Activated naive CD8-positive, alpha-beta T cell treated with anti-CD3 and anti-CD28 coated beads, Interleukin-2, amount 10 ng/mL, durations not matched to agents 7 days and 5 days (primary cell): ENCODE measurements at regions not wholly inside any gene's neighbourhood (a gene's known extent, or its start where the extent isn't known, plus 50 kb on each side); places are given as distances from the start of the nearest gene placed in this dataset.

Experiments
- ATAC-seq: fragments of 150-1000 bp; cut with Tn5 transposase; one replicate; pipeline ENCODE4 v1.10.0; 2021; ENCODE audit warnings: low read depth, moderate library complexity
- POLR2A ChIA-PET: fragments of 350-600 bp; sonication (Branson Sonifier 250); formaldehyde crosslinking; loops from one replicate; lab custom pipeline; 2021; ENCODE audit warnings: antibody characterized with exemption; lab: Charles Lee
- DNase-seq: peaks from one replicate; pipeline ENCODE4 v3.0.0; 2021
- H3K27ac Mint-ChIP-seq: one replicate; pipeline ENCODE4 v1.8.0; 2022; ENCODE audit warnings: mild to moderate bottlenecking, mixed read lengths
- H3K27me3 Mint-ChIP-seq: one replicate; pipeline ENCODE4 v1.8.0; 2022; ENCODE audit warnings: mild to moderate bottlenecking, moderate library complexity, mixed read lengths
- H3K36me3 Mint-ChIP-seq: one replicate; pipeline ENCODE4 v1.8.0; 2021; ENCODE audit warnings: mild to moderate bottlenecking, mixed read lengths
- H3K4me1 Mint-ChIP-seq: one replicate; pipeline ENCODE4 v1.8.0; 2021; ENCODE audit warnings: mixed read lengths
- H3K4me3 Mint-ChIP-seq: one replicate; pipeline ENCODE4 v1.8.0; 2022; ENCODE audit warnings: mild to moderate bottlenecking, moderate library complexity, mixed read lengths
- H3K9me3 Mint-ChIP-seq: one replicate; pipeline ENCODE4 v1.8.0; 2021; ENCODE audit warnings: mixed read lengths

GRCh38 chr1:98342566-98342965 is 319.0 kb upstream of the SNX7 start:
- no peaks in the 10 kb centered on the region for H3K36me3 Mint-ChIP-seq
- no peak overlapping the region for H3K4me3 Mint-ChIP-seq
- POLR2A ChIA-PET = no interaction called here
- H3K9me3 Mint-ChIP-seq = no peaks in the 10 kb centered on the region
- ATAC-seq (no peak), DNase-seq (no peak)
- no peak overlapping the region for H3K27ac Mint-ChIP-seq
- H3K27me3 Mint-ChIP-seq = no peaks in the 10 kb centered on the region
- H3K4me1 Mint-ChIP-seq = no peaks in the 10 kb centered on the region

DNA sequence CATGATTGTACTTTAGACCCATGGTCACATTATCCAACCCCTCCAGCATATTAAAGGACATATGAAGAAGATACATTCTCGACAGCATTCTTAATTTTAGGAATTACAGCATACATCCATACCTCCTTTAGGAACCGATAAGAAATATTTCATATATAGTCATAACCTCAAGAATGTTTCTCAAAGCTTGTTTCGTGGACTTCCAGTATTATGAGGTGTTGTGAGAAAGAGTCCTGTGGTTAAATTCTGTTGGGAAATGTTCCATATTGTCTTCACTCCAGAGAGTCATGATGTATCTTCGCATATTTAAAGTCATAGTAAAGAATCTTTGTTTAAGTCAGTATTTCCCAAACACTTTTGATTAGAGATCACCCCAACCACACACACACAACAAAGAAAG is 321.0 kb upstream of the SNX7 start:
- POLR2A ChIA-PET = no interaction called here
- no peak overlapping the region for H3K4me3 Mint-ChIP-seq
- no peaks in the 10 kb centered on the region for H3K4me1 Mint-ChIP-seq
- H3K27ac Mint-ChIP-seq = no peak overlapping the region
- H3K9me3 Mint-ChIP-seq = no peaks in the 10 kb centered on the region
- H3K27me3 Mint-ChIP-seq = peaks cover under 1% of the 10 kb centered on the region
- no peaks in the 10 kb centered on the region for H3K36me3 Mint-ChIP-seq
- DNase-seq (no peak), ATAC-seq (no peak)

- DNase-seq (no peak), ATAC-seq (no peak)
- POLR2A ChIA-PET = no interaction called here
- no peak overlapping the region for H3K4me3 Mint-ChIP-seq
- H3K27me3 Mint-ChIP-seq = peaks cover 5% of the 10 kb centered on the region
- H3K9me3 Mint-ChIP-seq = no peaks in the 10 kb centered on the region
- H3K4me1 Mint-ChIP-seq = no peaks in the 10 kb centered on the region
- no peak overlapping the region for H3K27ac Mint-ChIP-seq
- H3K36me3 Mint-ChIP-seq = no peaks in the 10 kb centered on the region
Observed at GRCh38 chr1:98336472-98337083, 324.9 kb upstream of the SNX7 start.

GRCh38 chr1:98333936-98334335 is 327.6 kb upstream of the SNX7 start:
- H3K9me3 Mint-ChIP-seq = no peaks in the 10 kb centered on the region
- H3K36me3 Mint-ChIP-seq = no peaks in the 10 kb centered on the region
- no peak overlapping the region for H3K4me3 Mint-ChIP-seq
- peaks cover 5% of the 10 kb centered on the region for H3K27me3 Mint-ChIP-seq
- H3K4me1 Mint-ChIP-seq = no peaks in the 10 kb centered on the region
- DNase-seq (no peak), ATAC-seq (no peak)
- no peak overlapping the region for H3K27ac Mint-ChIP-seq
- POLR2A ChIA-PET = no interaction called here

GRCh38 chr1:98333406-98333805 is 328.1 kb upstream of the SNX7 start:
- Mint-ChIP-seq H3K4me3 (no peak overlapping the region), H3K36me3 (no peaks in the 10 kb centered on the region), H3K4me1 (no peaks in the 10 kb centered on the region), H3K9me3 (no peaks in the 10 kb centered on the region), H3K27me3 (peaks cover 5% of the 10 kb centered on the region), H3K27ac (no peak overlapping the region)
- POLR2A ChIA-PET = no interaction called here
- DNase-seq = no peak
- ATAC-seq = no peak

DNA sequence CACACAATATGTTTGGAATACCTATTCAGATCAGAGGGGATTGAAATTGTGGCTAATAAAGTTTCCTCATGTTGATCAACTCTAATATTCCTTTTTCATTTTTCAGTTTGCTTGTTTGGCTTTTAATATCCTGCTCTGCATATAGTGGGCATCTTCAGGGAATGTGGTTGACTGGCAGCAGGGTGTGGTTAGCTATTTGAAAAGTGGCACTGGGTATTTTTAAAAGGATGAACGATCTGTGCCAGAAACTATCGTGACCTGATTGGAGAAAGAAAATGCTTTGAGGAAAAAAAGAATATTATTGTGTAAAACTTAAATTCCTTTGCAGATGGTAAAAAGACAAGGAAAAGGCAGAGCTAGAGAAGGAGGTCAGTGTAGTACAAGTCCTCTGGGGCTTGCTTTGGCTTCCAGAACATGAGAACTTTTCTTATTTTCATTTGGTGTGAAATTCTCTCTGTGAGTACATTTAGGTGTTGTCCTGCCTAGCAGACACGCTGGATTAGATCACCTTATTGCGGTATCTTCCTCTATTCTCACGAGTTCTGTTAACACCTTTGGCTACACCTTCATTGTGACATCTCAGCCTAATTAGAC is 329.7 kb upstream of the SNX7 start:
- Mint-ChIP-seq H3K4me1 (no peaks in the 10 kb centered on the region), H3K27me3 (peaks cover 5% of the 10 kb centered on the region), H3K4me3 (no peak overlapping the region), H3K9me3 (no peaks in the 10 kb centered on the region), H3K27ac (no peak overlapping the region), H3K36me3 (no peaks in the 10 kb centered on the region)
- ATAC-seq (no peak), DNase-seq (no peak)
- POLR2A ChIA-PET = no interaction called here

DNA sequence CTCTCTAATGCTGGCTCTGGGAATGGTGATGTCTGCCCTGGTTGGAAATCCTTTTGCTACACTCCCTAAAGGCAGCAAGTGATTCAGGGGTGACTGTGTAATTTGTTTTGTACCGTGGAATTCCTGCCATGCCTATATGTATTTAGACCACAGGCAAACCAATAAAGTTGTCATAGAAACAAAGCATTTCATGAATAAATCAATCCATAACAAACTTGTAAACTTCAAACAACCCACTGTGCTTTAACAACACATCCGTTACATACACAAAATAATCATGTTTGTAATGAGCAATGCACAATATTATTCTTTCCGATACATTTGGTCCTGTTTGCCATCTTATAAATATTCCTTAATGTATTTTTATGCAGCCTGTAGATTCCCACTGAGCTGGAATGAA is 330.3 kb upstream of the SNX7 start:
- Mint-ChIP-seq H3K27me3 (peaks cover 5% of the 10 kb centered on the region), H3K27ac (no peak overlapping the region), H3K4me1 (no peaks in the 10 kb centered on the region), H3K36me3 (no peaks in the 10 kb centered on the region), H3K4me3 (no peak overlapping the region), H3K9me3 (no peaks in the 10 kb centered on the region)
- DNase-seq (no peak), ATAC-seq (no peak)
- POLR2A ChIA-PET = no interaction called here

GRCh38 chr1:98330224-98330623 is 331.3 kb upstream of the SNX7 start:
- H3K4me3 Mint-ChIP-seq = no peak overlapping the region
- ATAC-seq = no peak
- no peak overlapping the region for H3K27ac Mint-ChIP-seq
- POLR2A ChIA-PET = no interaction called here
- H3K36me3 Mint-ChIP-seq = no peaks in the 10 kb centered on the region
- no peaks in the 10 kb centered on the region for H3K4me1 Mint-ChIP-seq
- H3K27me3 Mint-ChIP-seq = peaks cover 2% of the 10 kb centered on the region
- H3K9me3 Mint-ChIP-seq = no peaks in the 10 kb centered on the region
- DNase-seq = no peak

DNA sequence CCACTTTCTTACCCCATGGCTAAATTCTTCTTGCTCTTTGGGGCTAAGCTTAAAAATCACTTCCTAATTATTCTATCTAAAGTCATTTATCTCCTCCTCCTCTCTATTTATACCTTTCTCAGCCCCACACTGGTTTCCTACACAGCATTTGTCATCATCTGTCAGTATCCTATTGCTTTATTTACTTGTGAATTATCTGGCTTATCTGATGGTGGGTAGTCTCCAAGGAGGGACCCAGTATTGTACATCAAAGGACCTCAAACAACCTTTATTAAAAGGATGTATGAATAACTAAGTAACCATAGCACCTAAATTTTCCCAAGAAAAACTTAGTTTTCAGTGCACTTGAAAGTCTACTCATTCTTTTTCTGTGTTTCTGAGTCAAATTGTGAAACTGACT is 332.7 kb upstream of the SNX7 start:
- H3K4me1 Mint-ChIP-seq = peaks cover 4% of the 10 kb centered on the region
- H3K4me3 Mint-ChIP-seq = no peak overlapping the region
- H3K36me3 Mint-ChIP-seq = no peaks in the 10 kb centered on the region
- H3K27ac Mint-ChIP-seq = no peak overlapping the region
- no peak for DNase-seq
- no peak for ATAC-seq
- H3K27me3 Mint-ChIP-seq = peaks cover 2% of the 10 kb centered on the region
- POLR2A ChIA-PET = no interaction called here
- no peaks in the 10 kb centered on the region for H3K9me3 Mint-ChIP-seq

DNA sequence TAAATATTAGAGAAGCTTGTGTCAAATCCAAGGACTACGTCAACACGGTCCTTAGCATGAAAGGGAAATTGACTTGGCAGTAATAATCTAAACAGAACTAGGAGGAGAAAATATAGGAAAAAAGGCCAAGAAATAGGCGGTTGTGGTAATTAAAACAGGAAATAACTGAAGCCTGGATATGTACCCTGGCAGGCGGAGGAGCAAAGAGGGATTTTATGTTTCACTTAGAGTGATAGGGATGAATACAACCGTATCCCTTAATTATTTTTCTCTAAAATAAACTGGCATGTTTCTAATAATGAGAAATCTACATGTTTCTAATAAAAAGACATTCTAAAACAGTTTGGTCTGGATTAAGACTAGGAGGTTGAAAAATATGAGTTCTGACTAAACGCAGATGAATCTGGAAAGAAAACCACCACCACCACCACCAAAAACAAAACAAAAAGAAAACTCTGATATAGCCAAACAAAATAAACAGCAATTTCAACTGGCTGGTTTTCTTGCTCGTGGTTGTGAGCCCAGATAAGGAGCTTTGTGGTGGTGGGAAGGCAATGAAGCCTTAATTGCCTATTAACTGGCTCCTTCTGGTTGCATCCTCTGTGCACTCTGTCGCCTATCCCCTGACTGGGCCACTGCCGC is 334.2 kb upstream of the SNX7 start:
- Mint-ChIP-seq H3K4me1 (peaks cover 10% of the 10 kb centered on the region), H3K27ac (no peak overlapping the region), H3K27me3 (no peaks in the 10 kb centered on the region), H3K4me3 (no peak overlapping the region), H3K9me3 (no peaks in the 10 kb centered on the region), H3K36me3 (no peaks in the 10 kb centered on the region)
- no peak for ATAC-seq
- DNase-seq = no peak
- POLR2A ChIA-PET = no interaction called here

DNA sequence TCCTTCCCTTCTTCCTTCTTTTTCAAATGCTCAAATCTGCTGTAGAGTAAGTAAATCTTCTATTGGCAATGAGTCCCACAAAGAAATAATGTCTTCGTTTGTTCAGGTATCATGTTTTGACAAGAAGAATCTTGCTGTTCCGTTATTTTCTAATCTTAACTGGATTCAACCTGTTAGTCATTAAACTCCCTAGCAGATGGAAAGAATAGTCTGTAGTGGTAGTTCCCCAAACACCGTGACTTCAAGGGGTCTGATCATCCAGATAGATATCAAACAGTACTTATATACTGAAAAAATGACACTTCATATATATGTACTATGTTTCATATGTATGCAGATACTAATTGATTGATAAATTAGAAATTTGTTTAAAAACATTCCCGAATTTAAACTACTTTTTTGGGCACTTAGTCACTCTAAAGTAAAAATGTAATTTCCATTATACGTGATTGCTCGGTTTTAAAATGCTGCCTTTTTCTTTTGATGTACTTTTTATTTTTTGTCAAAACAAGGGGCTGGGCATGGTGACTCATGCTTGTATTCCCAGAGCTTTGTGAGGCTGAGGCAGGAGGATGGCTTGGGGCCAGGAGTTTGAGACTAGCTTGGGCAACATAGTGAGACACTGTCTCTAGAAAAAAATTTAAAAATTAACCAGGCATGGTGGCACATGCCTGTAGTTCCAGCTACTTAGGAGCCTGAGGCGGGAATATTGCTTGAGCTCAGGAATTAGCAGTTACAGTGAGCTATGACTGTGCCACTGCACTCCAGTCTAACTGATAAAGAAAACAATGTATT is 335.7 kb upstream of the SNX7 start:
- H3K36me3 Mint-ChIP-seq = no peaks in the 10 kb centered on the region
- ATAC-seq (no peak), DNase-seq (no peak)
- no peaks in the 10 kb centered on the region for H3K27me3 Mint-ChIP-seq
- no peak overlapping the region for H3K27ac Mint-ChIP-seq
- POLR2A ChIA-PET = no interaction called here
- peaks cover 10% of the 10 kb centered on the region for H3K4me1 Mint-ChIP-seq
- H3K9me3 Mint-ChIP-seq = no peaks in the 10 kb centered on the region
- no peak overlapping the region for H3K4me3 Mint-ChIP-seq

DNA sequence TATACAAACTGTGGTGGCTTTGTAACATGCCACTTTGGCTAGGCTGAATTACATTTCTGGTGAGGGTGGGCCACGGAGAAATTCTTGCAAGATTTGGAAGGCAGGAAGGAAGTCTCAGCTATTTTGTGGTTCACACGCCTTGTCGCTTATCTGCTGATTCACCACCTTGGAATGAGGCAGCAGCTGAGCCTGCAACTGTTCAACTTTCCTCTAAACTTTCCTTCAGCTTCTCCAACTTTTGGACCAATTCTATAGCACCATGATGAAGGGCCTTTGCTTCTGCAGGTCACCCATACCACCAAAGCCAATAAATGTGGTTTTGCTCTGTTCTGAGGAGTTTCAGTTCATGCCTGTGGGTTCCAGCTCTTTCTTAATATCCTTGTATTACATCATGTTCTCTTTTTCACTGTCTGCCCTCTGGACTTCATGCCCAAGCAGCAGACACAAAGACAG is 337.6 kb upstream of the SNX7 start:
- H3K27ac Mint-ChIP-seq = no peak overlapping the region
- no peaks in the 10 kb centered on the region for H3K9me3 Mint-ChIP-seq
- no peak for DNase-seq
- POLR2A ChIA-PET = no interaction called here
- ATAC-seq = peak; percentile 67
- no peaks in the 10 kb centered on the region for H3K36me3 Mint-ChIP-seq
- peaks cover 4% of the 10 kb centered on the region for H3K27me3 Mint-ChIP-seq
- H3K4me3 Mint-ChIP-seq = peak overlapping the region; percentile 47
- peaks cover 10% of the 10 kb centered on the region for H3K4me1 Mint-ChIP-seq

DNA sequence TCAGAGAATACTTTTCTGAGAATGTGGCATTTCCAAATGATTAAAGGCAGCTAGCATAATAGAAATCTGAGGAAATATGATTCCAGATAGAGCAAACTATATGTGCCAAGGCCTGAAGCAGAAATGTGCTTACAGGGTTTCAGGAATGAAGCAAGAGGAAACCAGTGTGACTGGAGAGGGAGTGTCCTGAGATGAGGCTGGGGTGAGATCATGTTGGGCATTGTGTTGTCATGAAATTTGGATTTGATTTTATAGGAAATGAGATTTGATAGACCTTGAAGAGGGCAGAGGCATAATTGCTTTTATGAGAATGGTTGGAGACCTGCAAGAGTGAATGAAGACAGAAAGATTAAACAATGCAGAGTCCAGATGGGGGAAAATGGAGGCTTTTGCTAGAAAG is 338.1 kb upstream of the SNX7 start:
- DNase-seq = no peak
- Mint-ChIP-seq H3K4me3 (peak overlapping the region; percentile 12), H3K9me3 (no peaks in the 10 kb centered on the region), H3K4me1 (peaks cover 10% of the 10 kb centered on the region), H3K36me3 (no peaks in the 10 kb centered on the region), H3K27me3 (peaks cover 4% of the 10 kb centered on the region), H3K27ac (peak overlapping the region; percentile 0)
- ATAC-seq = no peak
- POLR2A ChIA-PET = no interaction called here

DNA sequence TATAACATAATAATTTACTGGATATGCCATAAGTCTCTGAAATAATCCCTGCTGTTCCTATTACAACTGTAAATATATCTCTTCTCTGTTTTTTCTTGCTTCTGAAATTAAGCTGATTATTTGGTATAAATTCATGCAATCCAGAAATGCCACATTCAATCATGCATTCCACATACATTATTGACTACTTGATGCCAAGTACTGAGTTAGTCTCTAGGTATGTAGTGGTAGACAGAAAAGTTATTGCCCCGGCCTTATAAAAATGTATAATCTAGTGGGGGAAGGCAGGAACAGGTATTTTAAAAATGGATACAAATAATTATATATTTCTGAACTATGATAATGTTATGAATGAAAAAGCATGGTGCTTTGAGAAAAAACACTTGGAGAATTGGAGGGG is 338.6 kb upstream of the SNX7 start:
- H3K4me1 Mint-ChIP-seq = peaks cover 10% of the 10 kb centered on the region
- H3K4me3 Mint-ChIP-seq = no peak overlapping the region
- DNase-seq (no peak), ATAC-seq (no peak)
- no peak overlapping the region for H3K27ac Mint-ChIP-seq
- H3K36me3 Mint-ChIP-seq = no peaks in the 10 kb centered on the region
- no peaks in the 10 kb centered on the region for H3K9me3 Mint-ChIP-seq
- peaks cover 4% of the 10 kb centered on the region for H3K27me3 Mint-ChIP-seq
- POLR2A ChIA-PET = no interaction called here
